ENCODE measurements at regions not wholly inside any gene's neighbourhood (a gene's known extent, or its start where the extent isn't known, plus 50 kb on each side); places are given as distances from the start of the nearest gene placed in this dataset.

GRCh38 chr15:70354346-70354905 is 256.7 kb upstream of the TLE3 start:
- TF ChIP-seq CTCF (IDR thresholded peaks at IDR 0.05; ENCODE audit: insufficient read depth, low read length) (no peak), SPI1 (IDR thresholded peaks at IDR 0.05; ENCODE audit: borderline replicate concordance, low read depth) (no peak), POLR2AphosphoS5 (IDR thresholded peaks at IDR 0.05; ENCODE audit: low read depth) (no peak), REST (IDR thresholded peaks at IDR 0.05; ENCODE audit: insufficient replicate concordance, low read depth) (no peak), GABPA (IDR thresholded peaks at IDR 0.05; ENCODE audit: low read depth) (no peak)
